Transverse colon (tissue), 4 donors: ENCODE measurements at regions not wholly inside any gene's neighbourhood (a gene's known extent, or its start where the extent isn't known, plus 50 kb on each side); places are given as distances from the start of the nearest gene placed in this dataset.

Experiments used
- DNase-seq: peaks from one replicate; pipeline ENCODE4 v3.0.0-alpha.2; 2019
- H3K27ac ChIP-seq, 4 donors: fragments of 200-600 bp; sonication (generic); 2 replicates each; pipeline ENCODE4 v1.5.1; 2016 to 2018; ENCODE audit warnings: inconsistent platforms in 4 of 4
- H3K27me3 ChIP-seq: fragments of 200-600 bp; sonication (generic); 2 replicates; pipeline ENCODE4 v1.5.1; 2017; ENCODE audit warnings: inconsistent platforms
- H3K36me3 ChIP-seq, 4 donors: fragments of 200-600 bp; sonication (generic); 2 replicates each; pipeline ENCODE4 v1.5.1; 2017 to 2019; ENCODE audit warnings: inconsistent platforms in 4 of 4
- H3K4me1 ChIP-seq, 4 donors: fragments of 200-600 bp; sonication (generic); 2 replicates each; pipeline ENCODE4 v1.5.1; 2017 to 2020; ENCODE audit warnings: inconsistent platforms in 4 of 4
- H3K4me3 ChIP-seq, 4 donors: fragments of 200-600 bp; sonication (generic); 1 replicate in 1 of 4; 2 replicates in 3 of 4; pipeline versions ENCODE4 v1.5.1 to v1.6.1; 2017 to 2019; ENCODE audit warnings: inconsistent platforms in 4 of 4
- H3K9me3 ChIP-seq, 2 donors: fragments of 200-600 bp; sonication (generic); 2 replicates each; pipeline ENCODE4 v1.5.1; 2017 to 2019; ENCODE audit warnings: inconsistent platforms in 2 of 2
- EP300 ChIP-seq: sonication (generic); formaldehyde crosslinking; IDR thresholded peaks from one replicate; pipeline ENCODE4 v1.6.1; 2017; ENCODE audit warnings: antibody characterized with exemption, low read depth
- POLR2A ChIP-seq: fragments of 450-650 bp; IDR thresholded peaks from one replicate; pipeline ENCODE4 v1.6.1; 2016; ENCODE audit warnings: antibody characterized with exemption, mild to moderate bottlenecking, moderate library complexity
- POLR2AphosphoS5 ChIP-seq, 3 donors: sonication (generic); formaldehyde crosslinking; IDR thresholded peaks; one replicate each; pipeline ENCODE4 v1.6.1; 2016; ENCODE audit warnings: antibody characterized with exemption in 3 of 3
- WGBS, 2 donors: methylation state at CpG; one replicate each; pipeline ENCODE4 v1.1.5; 2018; ENCODE audit warnings: low coverage in 1 of 2; 5-methylcytosine and 5-hydroxymethylcytosine counted together
- in situ Hi-C, 4 donors: fragments of 200-750 bp; cut with MboI; loops; one replicate each; pipeline versions ENCODE4 v1.15.0 to v1.15.1; 2017; ENCODE audit warnings: low sequenced_read_pairs in 3 of 4, low pct_ligation_motif_present in 1 of 4, low pct_unique_long_range_greater_than_20kb in 1 of 4
- intact Hi-C: fragments of 100-400 bp; cut with DNase I; formaldehyde crosslinking; loops from one replicate; pipeline ENCODE4 v1.15.1; 2023; ENCODE audit warnings: low total_unique reads
- TF ChIP-seq, protein P1 (sequence below), 5 experiments: fragments of 200-600 bp in 3 of 5; fragments of 450-650 bp in 2 of 5; sonication (generic) in 3 of 5; IDR thresholded peaks; 1 replicate in 2 of 5; 2 replicates in 3 of 5; pipeline ENCODE4 v1.5.1; 2016 to 2017; ENCODE audit warnings: antibody characterized with exemption in 5 of 5, inconsistent platforms in 3 of 5, mild to moderate bottlenecking in 2 of 5, moderate library complexity in 1 of 5

DNA sequence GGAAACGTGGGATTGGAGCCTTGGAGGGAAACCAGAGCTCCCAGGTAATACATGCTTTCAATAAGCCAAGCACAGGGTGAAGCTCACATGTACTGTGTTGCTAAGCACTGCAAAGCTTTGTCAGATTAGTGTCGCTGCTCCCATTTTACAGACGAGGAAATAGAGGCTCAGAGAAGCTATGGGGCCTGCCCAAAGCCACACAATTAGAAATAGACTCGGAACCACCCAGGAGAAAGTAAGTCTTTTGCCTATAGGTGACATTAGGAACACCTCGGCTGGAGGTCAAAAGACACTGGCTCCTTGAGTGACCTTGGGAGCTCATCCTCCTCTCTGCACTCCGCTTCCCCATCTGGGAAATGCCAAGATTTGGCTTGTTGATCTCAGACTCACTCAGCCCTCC is 175.6 kb upstream of the ZC3H12A start:
- 58% methylated on average over 6 of the region's 6 CpGs; no CpG with 5 or more reads in 1 of the 2 donors for WGBS, 2 donors
- in situ Hi-C loops: no loop called here
- DNase-seq: no peak

DNA sequence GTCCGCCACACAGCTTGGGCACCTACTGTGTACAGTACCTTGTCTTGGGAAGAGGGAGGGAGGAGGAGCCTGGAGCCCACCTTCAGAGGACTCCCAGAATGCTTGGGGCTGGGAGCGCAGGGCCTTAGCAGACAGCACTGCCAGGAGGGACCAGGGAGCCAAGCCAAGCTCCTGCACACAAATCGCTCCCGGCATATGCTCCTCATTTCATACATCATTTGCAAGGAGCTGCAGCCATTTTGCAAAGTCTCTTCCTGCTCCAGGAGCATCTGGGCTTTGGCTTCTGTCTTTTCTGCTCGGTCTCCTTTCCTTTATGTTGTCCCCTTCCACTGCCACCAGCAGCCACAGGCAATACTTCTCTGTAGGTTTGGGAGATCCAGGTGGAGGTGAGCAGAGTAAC is 175.2 kb upstream of the ZC3H12A start:
- in situ Hi-C loops (no loop called here), intact Hi-C loops (no loop called here)
- peaks cover 20% of the 10 kb centered on the region for H3K27me3 ChIP-seq
- H3K36me3 ChIP-seq: no peaks in the 10 kb centered on the region
- 90% methylated on average over 5 of the region's 5 CpGs; no CpG with 5 or more reads in 1 of the 2 donors for WGBS, 2 donors
- no peak overlapping the region for H3K4me3 ChIP-seq
- TF ChIP-seq, protein P1, sequence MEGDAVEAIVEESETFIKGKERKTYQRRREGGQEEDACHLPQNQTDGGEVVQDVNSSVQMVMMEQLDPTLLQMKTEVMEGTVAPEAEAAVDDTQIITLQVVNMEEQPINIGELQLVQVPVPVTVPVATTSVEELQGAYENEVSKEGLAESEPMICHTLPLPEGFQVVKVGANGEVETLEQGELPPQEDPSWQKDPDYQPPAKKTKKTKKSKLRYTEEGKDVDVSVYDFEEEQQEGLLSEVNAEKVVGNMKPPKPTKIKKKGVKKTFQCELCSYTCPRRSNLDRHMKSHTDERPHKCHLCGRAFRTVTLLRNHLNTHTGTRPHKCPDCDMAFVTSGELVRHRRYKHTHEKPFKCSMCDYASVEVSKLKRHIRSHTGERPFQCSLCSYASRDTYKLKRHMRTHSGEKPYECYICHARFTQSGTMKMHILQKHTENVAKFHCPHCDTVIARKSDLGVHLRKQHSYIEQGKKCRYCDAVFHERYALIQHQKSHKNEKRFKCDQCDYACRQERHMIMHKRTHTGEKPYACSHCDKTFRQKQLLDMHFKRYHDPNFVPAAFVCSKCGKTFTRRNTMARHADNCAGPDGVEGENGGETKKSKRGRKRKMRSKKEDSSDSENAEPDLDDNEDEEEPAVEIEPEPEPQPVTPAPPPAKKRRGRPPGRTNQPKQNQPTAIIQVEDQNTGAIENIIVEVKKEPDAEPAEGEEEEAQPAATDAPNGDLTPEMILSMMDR (IDR thresholded peaks at IDR 0.05): no peak
- no peak for TF ChIP-seq EP300
- no peaks in the 10 kb centered on the region for H3K9me3 ChIP-seq
- DNase-seq: no peak
- no peaks in the 10 kb centered on the region for H3K4me1 ChIP-seq
- H3K27ac ChIP-seq: no peak overlapping the region

More for the DNA sequence above, 175.6 kb upstream of the ZC3H12A start:
- no peak overlapping the region for H3K4me3 ChIP-seq
- peaks cover 20% of the 10 kb centered on the region for H3K27me3 ChIP-seq
- no peak for TF ChIP-seq EP300
- TF ChIP-seq, protein P1 (IDR thresholded peaks at IDR 0.05): no peak
- no peak for TF ChIP-seq POLR2AphosphoS5 (IDR thresholded peaks at IDR 0.05)
- TF ChIP-seq POLR2A: no peak
- no peaks in the 10 kb centered on the region for H3K4me1 ChIP-seq
- no peak overlapping the region for H3K27ac ChIP-seq
- H3K9me3 ChIP-seq: no peaks in the 10 kb centered on the region
- no peaks in the 10 kb centered on the region for H3K36me3 ChIP-seq
- intact Hi-C loops: no loop called here

DNA sequence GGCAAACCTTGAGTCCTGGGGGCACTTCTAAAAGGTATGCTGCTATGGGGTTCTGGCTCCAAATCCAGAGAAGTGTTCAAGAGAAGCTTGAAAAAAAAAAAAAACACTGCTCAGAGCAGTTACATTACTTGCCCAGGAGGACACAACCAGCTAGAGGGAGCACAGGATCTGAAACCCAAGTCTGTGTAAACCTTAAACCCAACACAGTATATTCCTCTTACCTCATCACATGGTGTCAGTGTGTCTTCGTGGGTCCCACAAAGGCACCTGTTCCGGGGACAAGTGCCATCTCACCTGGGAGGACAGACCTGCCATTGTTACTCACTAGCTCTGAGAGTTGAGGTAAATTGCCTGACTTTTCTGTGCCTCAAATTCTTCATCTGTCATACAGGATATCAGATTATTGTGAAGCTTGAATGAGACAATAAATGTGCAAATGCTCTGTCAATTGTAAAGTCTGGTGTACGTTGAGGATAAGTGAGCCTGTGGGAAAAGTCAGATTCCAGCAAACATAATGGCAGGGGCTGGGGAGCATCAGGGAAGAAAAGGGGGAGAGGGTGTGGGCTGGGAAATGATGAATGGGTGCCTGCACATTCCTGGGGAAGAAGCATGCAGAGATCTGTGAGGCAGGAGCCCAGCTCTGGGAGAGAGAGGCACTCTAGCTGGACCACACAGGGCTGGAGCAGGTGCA is 170.4 kb upstream of the ZC3H12A start:
- Histone ChIP-seq H3K4me1 (no peaks in the 10 kb centered on the region), H3K9me3 (no peaks in the 10 kb centered on the region), H3K36me3 (no peaks in the 10 kb centered on the region), H3K27ac (no peak overlapping the region), H3K27me3 (peaks cover 7% of the 10 kb centered on the region), H3K4me3 (no peak overlapping the region)
- 27 to 39% methylated on average over 1 to 3 of the region's 3 CpGs for WGBS, 2 donors
- no peak for DNase-seq
- TF ChIP-seq, protein P1 (IDR thresholded peaks at IDR 0.05): no peak
- no peak for TF ChIP-seq POLR2AphosphoS5 (IDR thresholded peaks at IDR 0.05)
- intact Hi-C loops: no loop called here
- in situ Hi-C loops: no loop called here

DNA sequence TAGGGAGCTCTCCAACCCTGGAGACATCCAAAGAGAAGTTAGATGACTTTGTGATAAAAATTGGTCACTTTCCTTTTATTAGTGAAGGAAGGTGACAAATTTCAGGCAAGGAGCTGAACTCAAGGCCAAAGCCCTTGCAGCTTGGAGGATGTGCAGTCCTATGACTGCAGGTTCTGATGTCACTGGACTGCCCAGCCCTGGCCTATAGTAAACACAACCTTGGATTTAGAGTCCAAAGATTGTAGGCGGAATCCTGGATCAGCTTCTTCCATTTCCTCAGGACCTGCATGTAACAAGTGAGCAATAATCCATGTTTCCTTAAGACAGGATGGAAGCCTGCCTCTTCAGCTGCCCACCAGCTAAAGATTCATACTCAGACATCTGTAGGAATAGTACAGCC is 169.3 kb upstream of the ZC3H12A start:
- in situ Hi-C loops (no loop called here), intact Hi-C loops (no loop called here)
- Histone ChIP-seq H3K4me3 (no peak overlapping the region), H3K36me3 (no peaks in the 10 kb centered on the region), H3K4me1 (no peaks in the 10 kb centered on the region), H3K27me3 (peaks cover 5% of the 10 kb centered on the region), H3K27ac (no peak overlapping the region), H3K9me3 (no peaks in the 10 kb centered on the region)
- TF ChIP-seq POLR2AphosphoS5 (IDR thresholded peaks at IDR 0.05) (no peak), POLR2A (no peak), EP300 (no peak)
- TF ChIP-seq, protein P1 (IDR thresholded peaks at IDR 0.05): no peak
- no peak for DNase-seq
- WGBS, 2 donors: 53% methylated on average over 1 of the region's 1 CpG; no CpG with 5 or more reads in 1 of the 2 donors
